Stimulated activated naive CD4-positive, alpha-beta T cell (primary cell): ENCODE measurements at regions not wholly inside any gene's neighbourhood (a gene's known extent, or its start where the extent isn't known, plus 50 kb on each side); places are given as distances from the start of the nearest gene placed in this dataset.
"Not testable (repeated sequence)": the region's sequence is repeated elsewhere in the genome, so short reads cannot be mapped to it uniquely, and the experiment has no call there.

Experiments used
- DNase-seq, 6 experiments: peaks; one replicate each; lab custom pipeline; 2025; lab: John Stamatoyannopoulos, UW

DNA sequence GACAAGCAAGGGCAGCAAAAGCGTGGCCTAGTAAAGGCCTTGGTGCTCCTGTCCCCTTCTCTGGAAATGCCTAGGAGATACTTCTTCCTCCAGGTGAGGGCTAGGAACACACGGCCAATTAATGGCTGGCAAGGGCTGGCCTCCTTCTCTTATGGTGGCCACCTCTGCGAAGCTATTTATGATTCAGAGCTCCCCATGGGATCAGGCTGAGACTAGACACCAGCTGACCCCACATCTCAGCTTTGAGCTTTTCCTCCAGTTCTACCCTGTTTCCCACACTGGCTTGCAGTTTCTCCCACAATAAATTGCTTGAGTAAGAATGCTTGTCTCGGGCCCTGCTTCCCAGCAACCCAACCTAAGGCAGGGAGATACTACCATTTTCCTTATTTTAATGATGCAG is 53.7 kb downstream of the CAMK2N1 start:
- no peak for DNase-seq

DNA sequence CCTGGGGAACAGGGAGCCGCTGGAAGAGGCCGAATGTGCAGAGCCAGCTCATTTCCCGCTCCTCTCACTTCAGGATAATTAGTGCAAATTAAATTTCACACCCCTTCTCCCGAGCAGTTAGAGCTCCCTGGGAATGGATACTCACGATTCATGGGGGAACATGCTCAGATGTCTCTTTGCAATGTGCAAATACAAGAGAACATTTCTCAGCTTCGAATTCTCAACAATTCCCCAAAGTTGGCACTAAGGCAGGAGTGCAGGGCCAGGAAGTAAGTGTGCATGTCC is 54.9 kb downstream of the CAMK2N1 start:
- DNase-seq: no peak

DNA sequence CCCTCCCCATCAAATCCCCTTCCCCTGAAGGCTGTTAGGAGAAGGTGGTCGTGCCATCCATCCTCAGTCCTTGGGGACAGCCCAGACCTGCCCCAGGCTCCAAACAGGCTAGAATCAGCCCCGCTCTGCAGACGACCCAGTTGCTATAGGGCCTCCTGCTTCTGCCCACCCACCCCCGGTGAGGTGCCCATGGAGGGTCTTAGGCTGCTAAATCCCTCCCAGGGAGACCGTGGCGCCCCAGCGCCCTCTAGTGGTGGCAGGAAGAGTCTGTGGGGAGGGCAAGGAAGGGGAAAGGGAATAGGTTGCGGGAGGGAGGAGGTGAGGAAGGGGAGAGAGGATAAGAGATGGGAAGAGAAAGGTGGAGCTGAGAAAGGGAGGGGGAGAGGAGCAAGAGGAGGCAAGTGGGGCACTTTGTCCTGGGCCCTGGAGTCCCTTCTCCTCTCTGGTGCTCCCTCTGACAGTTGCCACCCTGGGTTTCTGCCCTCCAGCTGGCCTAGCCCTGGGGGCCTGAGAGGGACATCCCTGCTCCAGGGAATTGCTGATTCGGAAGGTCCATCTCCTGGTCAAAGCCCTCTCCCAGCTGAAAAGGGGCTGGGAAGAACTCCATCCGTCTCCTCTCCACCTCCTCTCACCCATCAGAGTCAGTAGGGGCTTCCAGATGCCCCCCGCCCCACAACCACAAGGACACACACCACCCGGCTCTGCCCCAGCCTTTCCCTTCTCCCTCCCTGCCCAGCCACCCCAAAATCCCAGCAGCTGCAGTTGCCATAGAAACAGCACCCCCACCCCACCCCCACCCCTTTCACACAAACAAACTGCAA is 55.4 kb downstream of the CAMK2N1 start:
- peak in 3 of 6 experiments; percentile 1 to 24 (median 2) for DNase-seq

DNA sequence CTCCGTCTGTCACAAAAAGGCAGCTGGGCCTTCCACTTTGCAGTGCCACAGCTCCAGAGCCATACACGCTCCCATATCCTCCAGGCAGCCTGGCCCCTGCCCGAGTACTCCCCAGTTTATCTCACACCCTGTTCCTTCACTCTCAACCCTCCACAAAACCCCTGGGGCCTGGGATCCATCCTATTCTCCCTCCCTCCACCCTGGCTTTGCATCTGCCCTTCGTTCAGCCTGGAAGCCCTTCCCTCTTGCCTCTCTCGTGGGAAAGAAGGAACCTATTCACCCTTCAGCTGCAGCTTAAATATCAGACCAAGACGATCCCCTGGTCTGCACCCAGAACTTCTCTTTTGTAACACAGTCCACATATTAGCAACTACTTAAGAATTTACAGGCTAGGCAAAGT is 56.7 kb downstream of the CAMK2N1 start:
- no peak for DNase-seq

DNA sequence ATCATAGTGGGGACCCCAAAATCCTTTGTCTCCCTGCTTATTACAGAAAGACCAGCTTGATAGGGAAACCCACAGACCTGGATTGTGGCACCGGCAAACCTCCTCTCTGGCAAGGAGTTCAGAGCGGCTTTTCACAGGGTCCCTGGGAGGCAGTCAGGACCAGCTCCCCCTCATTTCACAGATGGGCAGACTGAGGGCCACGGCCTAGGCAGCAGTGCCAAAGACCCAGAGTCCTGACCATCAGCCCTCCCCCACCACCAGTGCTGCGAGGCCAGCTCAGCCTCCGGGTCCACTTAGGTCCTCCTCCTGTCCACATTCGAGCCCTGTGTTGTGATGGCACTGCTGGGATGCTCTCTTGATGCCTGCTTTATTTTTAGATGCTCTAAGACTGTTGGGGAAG is 57.2 kb downstream of the CAMK2N1 start:
- no peak for DNase-seq

DNA sequence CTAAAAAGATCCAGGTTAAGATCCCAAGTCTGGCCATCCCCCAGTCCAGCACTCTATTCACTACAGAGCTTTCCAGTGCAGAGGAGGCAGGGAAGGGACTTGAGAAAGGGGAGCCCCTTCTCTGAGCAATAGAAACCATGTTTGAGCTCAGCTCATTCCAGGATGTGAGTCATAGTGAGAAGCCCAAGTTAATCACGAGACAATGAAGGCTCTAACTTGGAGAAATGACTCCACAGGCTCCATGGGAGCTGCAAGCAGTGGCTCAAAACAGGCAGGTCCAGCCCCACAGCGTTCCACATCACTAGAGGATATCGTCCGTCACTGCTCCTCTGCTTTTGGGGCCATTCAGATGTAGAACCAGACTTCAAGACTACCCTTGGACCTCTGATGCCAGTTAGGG is 59.1 kb downstream of the CAMK2N1 start:
- no peak for DNase-seq

DNA sequence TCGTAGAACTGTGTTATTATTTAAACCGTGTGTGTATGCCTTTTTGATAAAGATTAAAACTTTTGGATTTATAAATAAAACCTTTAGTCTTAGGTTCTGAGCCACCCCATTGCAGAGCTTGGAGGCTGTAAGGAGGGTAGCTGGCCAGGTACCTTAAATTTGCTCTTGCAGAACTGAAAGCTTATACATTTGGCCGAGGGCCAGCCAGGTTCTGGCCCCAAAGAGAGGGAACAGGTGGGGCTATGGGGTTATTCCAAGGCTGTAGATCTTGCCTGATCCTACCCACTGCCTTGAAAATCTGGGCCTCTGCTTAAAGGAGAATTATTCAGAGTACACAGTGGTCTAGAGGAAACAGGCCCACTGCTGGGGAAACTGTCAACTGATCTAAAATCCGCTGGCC is 59.6 kb downstream of the CAMK2N1 start:
- DNase-seq: no peak

DNA sequence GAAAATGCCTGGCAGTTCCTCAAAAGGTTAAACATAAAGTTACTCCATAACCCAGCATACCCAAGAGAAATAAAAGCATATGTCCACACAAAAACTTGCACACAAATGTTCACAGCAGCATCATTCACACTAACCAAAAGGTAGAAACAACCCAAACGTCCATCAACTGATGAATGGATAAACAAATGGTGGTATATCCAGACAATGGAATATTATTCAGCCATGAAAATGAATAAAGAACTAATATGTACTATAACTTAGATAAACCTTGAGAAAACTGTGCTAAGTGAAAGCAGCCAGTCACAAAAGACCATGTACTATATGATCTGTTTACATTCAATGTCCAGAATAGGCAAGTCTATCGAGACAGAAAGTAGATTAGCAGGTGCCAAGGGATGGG is 60.4 kb downstream of the CAMK2N1 start:
- DNase-seq: no peak

DNA sequence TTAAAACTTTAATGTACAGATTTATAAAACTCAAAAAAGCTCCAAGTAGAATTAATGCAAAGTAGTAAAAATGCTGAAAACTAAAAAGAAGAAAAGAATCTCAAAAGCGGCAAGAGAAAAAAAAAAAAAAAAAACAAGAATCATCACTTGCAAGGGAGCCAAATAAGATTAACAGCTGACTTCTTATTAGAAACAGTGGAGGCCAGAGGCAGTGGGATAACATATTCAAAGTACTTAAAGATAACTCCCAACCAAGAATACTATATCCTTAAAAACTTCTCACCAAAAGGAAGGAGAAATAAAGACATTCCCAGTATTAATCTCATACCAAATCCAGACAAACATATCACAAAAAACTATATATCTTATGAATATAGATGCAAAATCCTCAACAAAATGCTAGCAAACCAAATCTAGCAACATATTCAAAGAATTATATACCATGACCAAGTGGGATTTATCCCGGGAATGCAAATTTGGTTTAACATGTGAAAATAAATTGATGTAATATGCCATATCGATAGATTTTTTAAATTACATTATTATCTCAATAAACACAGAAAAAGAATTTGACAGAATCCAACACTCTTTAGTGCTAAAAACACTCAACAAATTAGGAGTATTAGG is 62.7 kb downstream of the CAMK2N1 start:
- no peak for DNase-seq

DNA sequence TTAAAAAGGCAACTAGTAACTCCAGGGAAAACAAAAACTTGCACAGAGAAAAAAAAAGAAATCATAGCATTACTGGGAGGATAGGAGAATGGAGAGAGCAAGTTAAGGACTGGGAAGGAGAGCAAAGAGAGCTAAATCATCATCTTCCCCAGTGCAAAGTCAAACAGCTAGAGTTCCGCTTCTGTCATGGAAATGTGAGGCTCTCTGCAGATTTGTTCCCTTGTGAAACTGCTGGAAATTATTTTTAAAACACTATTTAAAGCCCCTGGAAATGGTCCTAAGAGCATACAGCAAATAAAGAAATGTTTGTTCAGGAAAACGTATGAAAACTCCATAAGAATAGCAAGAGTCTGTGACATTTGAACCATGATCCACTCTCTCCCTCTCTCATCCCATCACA is 64.6 kb downstream of the CAMK2N1 start:
- DNase-seq: no peak

DNA sequence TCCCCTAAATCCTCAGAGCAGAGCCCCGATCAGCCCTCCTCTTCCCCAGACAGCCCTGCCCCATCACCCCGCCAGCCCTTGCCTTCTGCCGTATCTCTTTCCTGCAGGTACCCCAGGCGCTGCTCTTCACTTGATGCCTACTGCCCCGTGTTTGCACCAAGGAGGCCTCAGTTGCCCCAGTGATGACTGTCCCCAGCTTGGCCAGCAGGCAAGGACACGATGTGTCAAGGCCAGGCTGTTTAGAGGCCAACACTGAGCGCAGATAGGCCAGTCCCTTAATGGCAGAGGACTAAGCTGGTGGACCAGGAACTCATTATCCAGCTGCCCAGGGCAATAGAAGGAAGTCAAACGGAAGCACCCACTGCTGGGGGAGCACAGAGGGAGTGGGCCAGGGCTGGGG is 68.4 kb downstream of the CAMK2N1 start:
- DNase-seq: no peak

DNA sequence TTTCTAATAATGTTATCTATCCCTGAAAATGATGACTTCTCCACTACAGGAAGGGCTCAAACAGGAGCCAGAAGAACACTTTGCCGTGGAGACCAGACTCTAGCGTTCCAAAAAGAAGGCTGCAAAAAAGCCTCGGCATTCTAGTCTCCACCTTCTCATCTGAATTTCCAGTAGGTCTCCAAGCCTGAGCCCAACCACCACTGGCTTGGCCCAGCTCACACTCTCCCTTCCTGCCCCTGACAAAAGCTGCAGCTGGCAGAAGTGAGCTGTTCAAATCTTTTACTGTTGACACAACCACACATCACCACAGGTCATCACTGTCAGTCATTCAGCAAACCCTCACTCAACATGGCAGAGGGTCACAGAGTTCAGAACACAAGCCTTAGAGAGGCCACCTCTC is 69.3 kb downstream of the CAMK2N1 start:
- no peak for DNase-seq

DNA sequence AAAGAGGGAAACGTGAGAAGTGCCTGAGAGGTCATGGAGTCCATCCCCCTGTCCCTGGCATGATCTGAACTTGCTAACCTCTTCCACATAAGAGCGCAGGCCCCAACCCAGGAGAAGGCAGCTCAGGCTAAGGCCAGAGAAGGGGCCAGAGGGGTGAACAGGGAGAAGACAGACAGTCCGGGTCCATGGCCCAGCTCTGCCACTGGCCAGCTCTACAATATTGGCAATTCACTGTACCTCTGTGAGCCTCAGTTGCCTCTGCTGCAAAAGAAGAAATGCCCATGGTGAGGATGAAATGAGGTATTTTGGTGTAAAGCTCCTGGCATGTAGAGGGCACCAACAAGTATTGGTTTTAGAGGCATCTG is 72.3 kb downstream of the CAMK2N1 start:
- no peak for DNase-seq

DNA sequence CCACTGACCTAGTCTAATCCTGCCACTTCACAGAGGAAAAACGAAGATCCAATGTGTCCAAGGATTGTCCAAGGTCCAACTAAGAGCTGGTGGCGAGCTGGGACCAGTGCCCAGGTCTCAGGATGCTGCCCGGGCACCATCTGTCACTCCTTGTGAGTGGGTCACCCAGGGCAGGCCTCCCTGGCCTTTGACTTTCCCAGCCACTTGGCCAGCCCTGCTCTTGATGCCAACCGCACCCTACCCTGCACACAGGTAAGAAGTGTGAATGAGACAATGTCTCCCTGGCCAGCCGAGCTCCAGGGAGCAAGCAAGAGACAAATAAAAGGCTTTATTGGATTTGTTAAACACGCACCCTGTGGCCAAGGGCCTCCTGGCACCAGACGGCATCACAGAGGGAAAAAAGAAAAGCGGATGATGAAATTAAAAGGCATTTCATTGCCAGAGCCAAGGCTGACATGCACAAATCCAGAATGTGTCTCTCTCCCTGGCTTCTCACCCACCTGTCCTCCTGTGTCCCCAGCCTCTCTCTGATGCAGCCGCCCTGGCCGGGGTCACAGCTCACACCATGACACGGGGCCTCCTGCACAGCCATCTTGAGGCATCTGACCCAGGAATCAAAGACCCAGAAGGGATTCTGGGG is 72.8 kb downstream of the CAMK2N1 start:
- DNase-seq: no peak

DNA sequence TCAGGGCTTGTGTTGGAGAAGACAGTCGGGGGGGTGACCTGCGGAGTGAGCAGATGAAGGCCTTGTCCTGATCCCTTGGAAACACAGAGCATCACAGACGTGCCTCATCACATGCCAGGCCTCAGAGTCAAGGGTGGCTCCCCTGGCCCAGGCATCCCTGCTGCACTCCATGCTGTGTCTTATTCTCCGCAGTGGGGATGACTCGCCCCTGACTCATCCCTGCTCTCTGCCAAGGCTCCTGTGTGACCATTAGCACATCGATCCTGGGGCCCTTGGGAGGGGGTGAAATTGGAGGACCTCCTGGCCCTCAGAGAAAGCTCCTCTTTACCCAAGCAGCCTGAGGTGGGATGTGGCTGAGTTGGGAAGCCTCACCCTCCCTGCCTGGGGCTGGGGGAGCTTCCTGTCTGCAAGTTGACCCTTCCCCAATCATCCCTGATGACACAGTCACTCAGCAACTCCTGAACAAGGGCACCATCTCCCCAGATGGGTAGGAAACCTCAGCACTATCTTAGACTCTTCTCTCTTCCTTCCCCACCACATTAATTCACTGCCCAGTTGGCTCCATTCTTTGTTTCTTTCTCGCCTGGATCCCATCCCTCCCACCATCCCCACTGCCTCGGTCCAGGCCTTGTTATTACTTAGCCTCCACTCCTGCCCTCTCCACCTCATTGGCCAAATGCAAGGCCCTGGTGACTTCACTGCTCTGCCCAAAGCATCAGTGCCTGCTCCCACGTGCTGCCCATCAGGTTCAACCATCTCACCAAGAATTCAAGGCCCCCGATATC is 74.6 kb downstream of the CAMK2N1 start:
- DNase-seq: no peak

DNA sequence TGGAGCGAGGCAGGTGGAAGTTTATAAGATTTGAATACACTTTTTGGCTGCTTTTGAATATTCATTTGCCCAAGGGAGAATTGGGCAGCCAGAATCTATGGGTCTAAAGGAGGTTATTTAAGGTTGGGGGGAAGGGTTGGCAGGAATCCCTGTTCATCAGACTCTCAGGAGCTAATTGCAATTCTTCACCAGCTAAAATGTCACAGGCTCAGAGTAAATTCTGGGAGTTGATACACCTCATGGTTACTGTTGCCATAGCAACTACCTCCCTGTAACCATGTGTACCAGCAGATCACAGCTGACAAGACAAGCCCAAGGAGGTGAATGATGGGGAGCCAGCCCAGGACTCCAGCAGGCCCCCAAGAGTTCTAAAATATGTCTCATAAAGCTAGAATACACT is 75.5 kb downstream of the CAMK2N1 start:
- no peak for DNase-seq

DNA sequence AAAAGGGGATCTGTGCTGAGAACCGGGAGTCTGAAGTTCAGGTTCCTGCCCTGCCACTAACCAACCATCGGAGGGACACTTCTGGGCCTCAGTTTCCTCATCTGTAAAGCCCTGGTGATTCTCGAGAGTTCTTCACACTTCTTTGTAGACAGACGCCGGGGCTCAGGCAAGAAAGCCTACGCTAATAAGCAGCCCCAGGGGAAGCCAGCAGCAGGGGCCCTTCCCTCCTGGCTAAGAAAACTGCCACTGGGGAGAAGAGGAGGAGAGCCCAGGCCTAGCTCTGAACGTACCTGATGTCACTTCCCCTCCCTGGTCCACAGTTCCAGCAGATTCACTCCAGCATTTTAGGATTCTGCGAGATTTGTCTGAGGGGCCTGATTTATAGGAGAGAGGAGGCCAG is 76.0 kb downstream of the CAMK2N1 start:
- no peak for DNase-seq

DNA sequence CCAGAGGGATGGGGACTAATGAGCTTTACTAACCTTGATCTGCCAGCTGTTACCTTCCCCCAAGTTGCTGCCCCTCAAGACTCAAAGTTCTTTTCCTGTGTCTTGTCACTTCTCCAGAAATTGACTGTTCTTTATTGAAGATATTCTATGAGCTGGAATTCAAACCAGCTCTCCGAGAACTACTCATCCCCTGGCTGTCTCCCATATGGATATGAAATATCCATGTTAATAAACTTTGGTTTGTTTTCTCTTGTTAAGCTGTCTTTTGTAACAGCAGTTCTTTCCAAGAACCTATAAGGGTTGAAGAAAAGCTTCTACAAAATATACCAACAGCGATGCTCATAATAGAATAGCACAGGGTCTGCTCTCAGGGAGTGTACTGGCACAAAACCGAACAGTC is 77.0 kb downstream of the CAMK2N1 start:
- DNase-seq: no peak

DNA sequence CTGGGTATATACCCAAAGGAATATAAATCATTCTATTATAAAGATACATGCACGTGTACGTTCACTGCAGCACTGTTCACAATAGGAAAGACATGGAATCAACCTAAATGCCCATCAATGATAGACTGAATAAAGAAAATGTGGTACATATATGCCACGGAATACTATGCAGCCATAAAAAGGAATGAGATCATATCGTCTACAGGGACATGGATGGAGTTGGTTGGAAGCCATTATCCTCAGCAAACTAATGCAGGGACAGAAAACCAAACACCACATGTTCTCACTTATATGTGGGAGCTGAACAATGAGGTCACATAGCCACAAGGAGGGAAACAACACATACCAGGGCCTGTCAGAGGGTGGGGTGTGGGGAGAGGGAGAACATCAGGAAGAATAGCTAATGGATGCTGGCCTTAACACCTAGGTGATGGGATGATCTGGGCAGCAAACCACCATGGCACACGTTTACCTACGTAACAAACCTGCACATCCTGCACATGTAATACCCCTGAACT is 77.8 kb downstream of the CAMK2N1 start:
- DNase-seq: not testable (repeated sequence)

DNA sequence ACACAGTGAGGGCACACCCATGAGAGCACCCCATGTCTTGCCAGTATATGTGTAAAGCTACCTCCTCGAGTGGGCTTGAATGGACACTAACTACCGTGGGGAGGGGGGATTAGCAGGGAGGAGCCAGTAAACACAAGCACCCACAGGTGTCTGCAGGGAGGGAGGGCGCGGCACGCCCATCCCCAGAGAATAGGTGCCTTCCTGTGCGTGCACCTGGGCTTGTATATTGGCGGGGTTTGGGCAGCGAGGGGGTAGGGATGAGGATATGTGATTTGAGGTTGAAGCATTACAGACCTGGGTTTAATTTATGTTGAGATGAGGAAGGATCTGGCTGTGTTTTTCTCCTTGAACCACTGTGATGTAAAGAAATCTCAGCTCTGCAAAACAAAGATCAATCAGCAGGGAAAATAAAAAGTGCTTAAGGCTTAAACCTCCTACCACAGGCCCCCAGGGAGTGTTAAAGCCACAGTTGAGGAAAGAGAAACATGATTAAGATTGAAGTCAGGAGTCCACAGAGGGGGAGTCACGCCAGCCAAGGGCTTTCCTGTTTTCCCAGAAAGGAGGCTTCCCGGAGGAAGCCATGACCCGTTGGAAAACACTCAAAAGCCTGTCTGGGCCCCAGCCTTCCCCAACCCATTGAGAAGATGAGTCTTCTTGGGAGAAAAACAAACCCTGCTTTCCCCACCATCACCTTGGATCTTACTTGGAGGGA is 80.0 kb downstream of the CAMK2N1 start:
- DNase-seq: no peak

DNA sequence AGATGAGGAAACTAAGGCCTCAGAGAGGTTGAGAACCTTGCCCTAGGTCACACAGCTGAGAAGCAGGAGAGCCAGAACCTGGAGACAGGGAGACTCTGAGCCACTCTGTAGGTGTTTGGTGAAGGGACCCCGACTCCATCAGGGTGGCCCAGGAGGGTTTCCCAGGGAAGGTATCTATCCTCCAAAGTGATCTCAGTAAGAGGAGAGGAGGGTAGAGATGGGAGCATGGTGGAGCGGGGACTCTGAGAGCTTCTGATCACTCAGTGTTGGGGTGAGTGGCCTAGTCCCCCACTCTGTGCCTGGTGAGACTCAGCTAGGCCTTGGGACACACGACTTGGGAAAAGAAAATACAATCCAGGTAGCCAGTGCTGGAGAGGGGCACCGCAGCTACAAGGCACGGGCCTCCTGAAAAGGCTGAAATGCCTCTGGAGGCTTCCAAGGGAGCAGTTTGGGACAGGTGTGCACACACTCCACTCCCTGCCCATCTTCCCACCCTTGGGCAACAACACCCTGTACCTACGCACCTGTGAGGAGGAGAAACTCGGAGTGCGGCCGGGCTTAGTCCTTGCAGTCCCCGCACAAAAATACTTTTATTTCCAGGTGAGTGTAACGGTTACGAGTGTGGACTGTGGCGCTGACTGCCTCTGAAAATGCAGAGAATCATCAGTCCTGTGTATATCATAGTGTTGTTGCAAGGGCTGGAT is 80.8 kb downstream of the CAMK2N1 start:
- no peak for DNase-seq
